ENCODE measurements at regions not wholly inside any gene's neighbourhood (a gene's known extent, or its start where the extent isn't known, plus 50 kb on each side); places are given as distances from the start of the nearest gene placed in this dataset.

GRCh38 chr1:55957276-55957675 is 622.1 kb downstream of the PLPP3 start:
- TF ChIP-seq CTCF (IDR thresholded peaks at IDR 0.05) (no peak), POLR2A (IDR thresholded peaks at IDR 0.05) (no peak)
